ENCODE measurements at regions not wholly inside any gene's neighbourhood (a gene's known extent, or its start where the extent isn't known, plus 50 kb on each side); places are given as distances from the start of the nearest gene placed in this dataset.

GRCh38 chr6:114862819-114863218 lies 520.0 kb upstream of the HS3ST5 start:
- H2AFZ ChIP-seq (ENCODE audit: low read depth, low read length, poor library complexity, severe bottlenecking), result no peak overlapping the region
- no peak for DNase-seq (ENCODE audit: low read depth, low spot score)
- no peaks in the 10 kb centered on the region for H3K9me2 ChIP-seq (ENCODE audit: insufficient read depth)
- H4K20me1 ChIP-seq (ENCODE audit: insufficient read depth), result no peaks in the 10 kb centered on the region; the same call in 1 of the 2 replicates
- no peak overlapping the region for H3K27ac ChIP-seq (ENCODE audit: low read depth, low read length)
- H3K79me2 ChIP-seq (ENCODE audit: insufficient read depth, low read length), result no peaks in the 10 kb centered on the region
- no peaks in the 10 kb centered on the region for H3K9me3 ChIP-seq (ENCODE audit: control insufficient read depth in 1 of 2, insufficient read depth in 1 of 2, low read depth in 1 of 2, low read length in 2 of 2)
- ChIA-PET RAD21 (ENCODE audit: low non-redundant PET in 1 of 2, low total read pairs in 2 of 2, uncharacterized antibody in 2 of 2, unreplicated experiment in 2 of 2) (no interaction called here), CTCF (no interaction called here), POLR2A (no interaction called here)
- no peak overlapping the region for H3K9ac ChIP-seq (ENCODE audit: low read length)
- TF ChIP-seq FOSL1 (IDR thresholded peaks at IDR 0.05; ENCODE audit: low read depth) (no peak), EGR1 (IDR thresholded peaks at IDR 0.05; ENCODE audit: low read depth) (no peak), SIN3A (IDR thresholded peaks at IDR 0.05; ENCODE audit: low read depth) (no peak), POLR2AphosphoS5 (IDR thresholded peaks at IDR 0.05; ENCODE audit: low read depth, low read length) (no peak), RAD21 (IDR thresholded peaks at IDR 0.05; ENCODE audit: low read depth) (no peak), MAX (IDR thresholded peaks at IDR 0.05) (no peak)
- no peaks in the 10 kb centered on the region for H3K4me1 ChIP-seq (ENCODE audit: control insufficient read depth in 1 of 2, insufficient read depth in 2 of 2, low read length in 2 of 2)
- no TSS peak for BruUV-seq (replicated peaks)
- ATAC-seq, result no peak
- intact Hi-C loops (cut with micrococcal nuclease), result no loop called here
- no peaks in the 10 kb centered on the region for H3K36me3 ChIP-seq (ENCODE audit: control insufficient read depth in 1 of 2, insufficient read depth in 2 of 2, low read length in 2 of 2)
- no peak overlapping the region for H3K4me3 ChIP-seq (replicated peaks in 1 of 2; ENCODE audit: low read depth in 1 of 2, low read length in 2 of 2)
- H3K27me3 ChIP-seq (ENCODE audit: insufficient read depth, low read length), result no peaks in the 10 kb centered on the region
- no peak overlapping the region for H3K4me2 ChIP-seq (ENCODE audit: low read length)

- no peaks in the 10 kb centered on the region for H3K9me2 ChIP-seq (ENCODE audit: insufficient read depth)
- H2AFZ ChIP-seq (ENCODE audit: low read depth, low read length, poor library complexity, severe bottlenecking), result no peak overlapping the region
- no peaks in the 10 kb centered on the region; the same call in 1 of the 2 replicates for H4K20me1 ChIP-seq (ENCODE audit: insufficient read depth)
- H3K4me2 ChIP-seq (ENCODE audit: low read length), result no peak overlapping the region
- no peak for TF ChIP-seq ELF1 (IDR thresholded peaks at IDR 0.05; ENCODE audit: borderline replicate concordance, low read depth)
- no peak for TF ChIP-seq ZFX (IDR thresholded peaks at IDR 0.05)
- no peak for TF ChIP-seq MAX (IDR thresholded peaks at IDR 0.05)
- TF ChIP-seq ZNF274 (IDR thresholded peaks at IDR 0.05; ENCODE audit: low read depth, low read length), result no peak
- no peak for TF ChIP-seq ZBTB33 (IDR thresholded peaks at IDR 0.05; ENCODE audit: extremely low read depth, insufficient replicate concordance, low read length)
- no peak for TF ChIP-seq YY1 (IDR thresholded peaks at IDR 0.05; ENCODE audit: extremely low read depth, insufficient replicate concordance, low read depth, low read length)
- no peak for TF ChIP-seq CTCF (IDR thresholded peaks at IDR 0.05 in 2 of 3, conservative IDR thresholded peaks at IDR 0.05 in 1 of 3; ENCODE audit: borderline replicate concordance in 1 of 3, insufficient read depth in 1 of 3, low read depth in 2 of 3, low read length in 2 of 3)
- no peak for TF ChIP-seq ATF3 (IDR thresholded peaks at IDR 0.05)
- no peak for TF ChIP-seq JUND (IDR thresholded peaks at IDR 0.05)
- no peak for TF ChIP-seq SP1 (IDR thresholded peaks at IDR 0.05; ENCODE audit: low read depth)
- TF ChIP-seq EZH2phosphoT487 (IDR thresholded peaks at IDR 0.05; ENCODE audit: borderline replicate concordance), result no peak
- no peak for TF ChIP-seq SRF (IDR thresholded peaks at IDR 0.05; ENCODE audit: low read depth)
- TF ChIP-seq POLR2A (IDR thresholded peaks at IDR 0.05; ENCODE audit: borderline replicate concordance, extremely low read depth, insufficient read depth, insufficient read length), result no peak
- TF ChIP-seq EGR1 (IDR thresholded peaks at IDR 0.05; ENCODE audit: low read depth), result no peak
- no peak for TF ChIP-seq CBX3 (IDR thresholded peaks at IDR 0.05; ENCODE audit: low read depth)
- TF ChIP-seq SIN3A (IDR thresholded peaks at IDR 0.05; ENCODE audit: low read depth), result no peak
- TF ChIP-seq FOSL1 (IDR thresholded peaks at IDR 0.05; ENCODE audit: low read depth), result no peak
- DNase-seq (ENCODE audit: low read depth, low spot score), result no peak
- no peaks in the 10 kb centered on the region for H3K27me3 ChIP-seq (ENCODE audit: insufficient read depth, low read length)
- H3K9me3 ChIP-seq (ENCODE audit: control insufficient read depth in 1 of 2, insufficient read depth in 1 of 2, low read depth in 1 of 2, low read length in 2 of 2), result no peaks in the 10 kb centered on the region
- intact Hi-C loops (cut with micrococcal nuclease), result no loop called here
- no TSS peak for BruUV-seq (replicated peaks)
- RAD21 ChIA-PET (ENCODE audit: low non-redundant PET in 1 of 2, low total read pairs in 2 of 2, uncharacterized antibody in 2 of 2, unreplicated experiment in 2 of 2), result no interaction called here
- no peak overlapping the region for H3K27ac ChIP-seq (ENCODE audit: low read depth, low read length)
- no peak overlapping the region for H3K9ac ChIP-seq (ENCODE audit: low read length)
- no peaks in the 10 kb centered on the region for H3K4me1 ChIP-seq (ENCODE audit: control insufficient read depth in 1 of 2, insufficient read depth in 2 of 2, low read length in 2 of 2)
- no peak for ATAC-seq
- POLR2A ChIA-PET, result no interaction called here
- H3K36me3 ChIP-seq (ENCODE audit: control insufficient read depth in 1 of 2, insufficient read depth in 2 of 2, low read length in 2 of 2), result no peaks in the 10 kb centered on the region
- CTCF ChIA-PET, result no interaction called here
- H3K4me3 ChIP-seq (replicated peaks in 1 of 2; ENCODE audit: low read depth in 1 of 2, low read length in 2 of 2), result no peak overlapping the region
- no peaks in the 10 kb centered on the region for H3K79me2 ChIP-seq (ENCODE audit: insufficient read depth, low read length)
Measured at GRCh38 chr6:114862064-114862463, 519.2 kb upstream of the HS3ST5 start.
